ENCODE measurements at regions not wholly inside any gene's neighbourhood (a gene's known extent, or its start where the extent isn't known, plus 50 kb on each side); places are given as distances from the start of the nearest gene placed in this dataset.

DNA sequence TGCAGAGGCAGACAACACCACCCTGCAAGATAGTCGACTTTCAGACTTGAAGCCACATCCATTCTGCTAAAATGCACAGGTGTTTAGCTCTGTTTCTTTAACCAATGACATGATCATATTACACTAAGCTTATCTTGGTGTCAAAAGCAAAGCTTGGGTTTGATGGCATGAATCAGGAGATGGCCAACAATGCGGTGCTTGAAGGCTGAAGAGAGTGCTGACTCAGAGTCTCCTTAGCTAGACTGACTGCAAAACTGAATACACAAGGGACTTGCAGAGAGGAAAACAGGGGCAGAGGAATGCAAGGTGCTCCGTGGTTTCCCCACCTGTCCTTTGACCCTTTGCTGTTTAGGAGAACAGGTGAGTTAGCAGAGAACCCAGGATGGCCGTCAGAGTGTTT is 262.6 kb downstream of the SIPA1L2 start:
- TF ChIP-seq NRF1 (IDR thresholded peaks at IDR 0.05; ENCODE audit: low read depth, low read length) (no peak), RCOR1 (IDR thresholded peaks at IDR 0.05; ENCODE audit: low read length) (no peak), ELF1 (IDR thresholded peaks at IDR 0.05) (no peak), SMC3 (IDR thresholded peaks at IDR 0.05; ENCODE audit: low read depth, low read length) (no peak), YY1 (IDR thresholded peaks at IDR 0.05; ENCODE audit: low read depth) (no peak), TAF1 (IDR thresholded peaks at IDR 0.05; ENCODE audit: borderline replicate concordance, low read depth, low read length) (no peak), FOXJ3 (CRISPR knock-in tag; IDR thresholded peaks at IDR 0.05) (no peak), RFX5 (IDR thresholded peaks at IDR 0.05; ENCODE audit: low read length) (no peak), SIN3A (IDR thresholded peaks at IDR 0.05; ENCODE audit: borderline replicate concordance, low read depth, low read length) (no peak), TCF12 (IDR thresholded peaks at IDR 0.05) (no peak), NFIC (IDR thresholded peaks at IDR 0.05; ENCODE audit: borderline replicate concordance) (no peak), FOXM1 (IDR thresholded peaks at IDR 0.05; ENCODE audit: low read depth) (no peak), MXI1 (IDR thresholded peaks at IDR 0.05; ENCODE audit: low read depth, low read length) (no peak), MEF2A (IDR thresholded peaks at IDR 0.05; ENCODE audit: borderline replicate concordance, low read depth) (no peak)
- TF ChIP-seq, protein P1, sequence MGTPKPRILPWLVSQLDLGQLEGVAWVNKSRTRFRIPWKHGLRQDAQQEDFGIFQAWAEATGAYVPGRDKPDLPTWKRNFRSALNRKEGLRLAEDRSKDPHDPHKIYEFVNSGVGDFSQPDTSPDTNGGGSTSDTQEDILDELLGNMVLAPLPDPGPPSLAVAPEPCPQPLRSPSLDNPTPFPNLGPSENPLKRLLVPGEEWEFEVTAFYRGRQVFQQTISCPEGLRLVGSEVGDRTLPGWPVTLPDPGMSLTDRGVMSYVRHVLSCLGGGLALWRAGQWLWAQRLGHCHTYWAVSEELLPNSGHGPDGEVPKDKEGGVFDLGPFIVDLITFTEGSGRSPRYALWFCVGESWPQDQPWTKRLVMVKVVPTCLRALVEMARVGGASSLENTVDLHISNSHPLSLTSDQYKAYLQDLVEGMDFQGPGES (IDR thresholded peaks at IDR 0.05; ENCODE audit: low read depth, low read length), result no peak
- TF ChIP-seq, protein P2, sequence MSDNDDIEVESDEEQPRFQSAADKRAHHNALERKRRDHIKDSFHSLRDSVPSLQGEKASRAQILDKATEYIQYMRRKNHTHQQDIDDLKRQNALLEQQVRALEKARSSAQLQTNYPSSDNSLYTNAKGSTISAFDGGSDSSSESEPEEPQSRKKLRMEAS (IDR thresholded peaks at IDR 0.05; ENCODE audit: low read depth), result no peak
- TF ChIP-seq, protein P3, sequence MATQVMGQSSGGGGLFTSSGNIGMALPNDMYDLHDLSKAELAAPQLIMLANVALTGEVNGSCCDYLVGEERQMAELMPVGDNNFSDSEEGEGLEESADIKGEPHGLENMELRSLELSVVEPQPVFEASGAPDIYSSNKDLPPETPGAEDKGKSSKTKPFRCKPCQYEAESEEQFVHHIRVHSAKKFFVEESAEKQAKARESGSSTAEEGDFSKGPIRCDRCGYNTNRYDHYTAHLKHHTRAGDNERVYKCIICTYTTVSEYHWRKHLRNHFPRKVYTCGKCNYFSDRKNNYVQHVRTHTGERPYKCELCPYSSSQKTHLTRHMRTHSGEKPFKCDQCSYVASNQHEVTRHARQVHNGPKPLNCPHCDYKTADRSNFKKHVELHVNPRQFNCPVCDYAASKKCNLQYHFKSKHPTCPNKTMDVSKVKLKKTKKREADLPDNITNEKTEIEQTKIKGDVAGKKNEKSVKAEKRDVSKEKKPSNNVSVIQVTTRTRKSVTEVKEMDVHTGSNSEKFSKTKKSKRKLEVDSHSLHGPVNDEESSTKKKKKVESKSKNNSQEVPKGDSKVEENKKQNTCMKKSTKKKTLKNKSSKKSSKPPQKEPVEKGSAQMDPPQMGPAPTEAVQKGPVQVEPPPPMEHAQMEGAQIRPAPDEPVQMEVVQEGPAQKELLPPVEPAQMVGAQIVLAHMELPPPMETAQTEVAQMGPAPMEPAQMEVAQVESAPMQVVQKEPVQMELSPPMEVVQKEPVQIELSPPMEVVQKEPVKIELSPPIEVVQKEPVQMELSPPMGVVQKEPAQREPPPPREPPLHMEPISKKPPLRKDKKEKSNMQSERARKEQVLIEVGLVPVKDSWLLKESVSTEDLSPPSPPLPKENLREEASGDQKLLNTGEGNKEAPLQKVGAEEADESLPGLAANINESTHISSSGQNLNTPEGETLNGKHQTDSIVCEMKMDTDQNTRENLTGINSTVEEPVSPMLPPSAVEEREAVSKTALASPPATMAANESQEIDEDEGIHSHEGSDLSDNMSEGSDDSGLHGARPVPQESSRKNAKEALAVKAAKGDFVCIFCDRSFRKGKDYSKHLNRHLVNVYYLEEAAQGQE (IDR thresholded peaks at IDR 0.05; ENCODE audit: low read depth, low read length), result no peak
- 59% methylated on average over 4 of the region's 4 CpGs for WGBS (ENCODE audit: low lambda C conversion rate)

More for the DNA sequence above, 262.6 kb downstream of the SIPA1L2 start:
- no peak for DNase-seq
- Histone ChIP-seq H3K4me1 (ENCODE audit: control insufficient read depth in 1 of 2, insufficient read depth in 2 of 2, low read depth in 1 of 2, low read length in 1 of 2) (no peaks in the 10 kb centered on the region), H3K79me2 (ENCODE audit: insufficient read depth) (no peaks in the 10 kb centered on the region), H3K9me2 (no peaks in the 10 kb centered on the region), H3K27ac (ENCODE audit: low read depth in 2 of 2, low read length in 1 of 2) (no peak overlapping the region), H3K4me3 (ENCODE audit: low read depth in 2 of 2, low read length in 1 of 2) (no peak overlapping the region), H3F3A (replicated peaks; ENCODE audit: insufficient read depth) (no peaks in the 10 kb centered on the region), H2AFZ (ENCODE audit: low read depth) (no peak overlapping the region), H3K36me3 (replicated peaks in 1 of 2; ENCODE audit: control insufficient read depth in 1 of 2, insufficient read depth in 2 of 2, low read length in 1 of 2) (no peaks in the 10 kb centered on the region), H3K27me3 (ENCODE audit: insufficient read depth) (no peaks in the 10 kb centered on the region), H4K20me1 (ENCODE audit: insufficient read depth) (no peaks in the 10 kb centered on the region), H3K9ac (no peak overlapping the region), H3K9me3 (no peaks in the 10 kb centered on the region), H3K4me2 (no peak overlapping the region)
- ChIA-PET CTCF (interaction anchor here (0.9 kb wide), 1 partner anchor 14 kb away, joined by 5 read pairs; no protein-coding TSS in a partner anchor), POLR2A (no interaction called here)

Data from SK-N-SH (cell line).